ENCODE measurements at regions not wholly inside any gene's neighbourhood (a gene's known extent, or its start where the extent isn't known, plus 50 kb on each side); places are given as distances from the start of the nearest gene placed in this dataset.

GRCh38 chr1:232307296-232308017, 322.5 kb downstream of the SIPA1L2 start:
- DNase-seq: no peak
- Histone ChIP-seq H3K23ac (ENCODE audit: insufficient read length, low read depth, low read length) (no peak overlapping the region), H3K79me2 (ENCODE audit: insufficient read depth, low read length) (no peaks in the 10 kb centered on the region), H4K91ac (ENCODE audit: insufficient read length, low read depth, low read length) (no peak overlapping the region), H2BK15ac (ENCODE audit: low read depth, low read length) (no peak overlapping the region), H3K14ac (ENCODE audit: insufficient read depth, low read length) (no peak overlapping the region), H2BK12ac (ENCODE audit: insufficient read length, low read depth, low read length) (no peak overlapping the region), H2AK5ac (ENCODE audit: insufficient read length, low read length) (no peak overlapping the region), H2BK5ac (ENCODE audit: insufficient read length, low read length) (no peak overlapping the region), H2AFZ (ENCODE audit: low read length) (no peak overlapping the region), H3K9ac (ENCODE audit: extremely low read depth, insufficient read length, low read length) (no peak overlapping the region), H2BK20ac (ENCODE audit: low read depth, low read length, poor library complexity, severe bottlenecking) (no peak overlapping the region), H3K79me1 (ENCODE audit: insufficient read depth, low read depth, low read length, poor library complexity, severe bottlenecking) (no peaks in the 10 kb centered on the region), H3T11ph (ENCODE audit: low read length) (no peak overlapping the region), H3K4me2 (ENCODE audit: insufficient read depth, insufficient read length, low read length) (no peak overlapping the region), H2BK120ac (ENCODE audit: low read depth, low read length, poor library complexity, severe bottlenecking) (no peak overlapping the region), H3K23me2 (ENCODE audit: insufficient read length, low read depth, low read length, poor library complexity, severe bottlenecking) (no peaks in the 10 kb centered on the region), H3K18ac (ENCODE audit: insufficient read length, low read depth, low read length) (no peak overlapping the region), H4K5ac (ENCODE audit: insufficient read length, low read depth, low read length) (no peak overlapping the region), H4K8ac (replicated peaks; ENCODE audit: insufficient read length, low read depth, low read length) (no peak overlapping the region), H3K27ac (ENCODE audit: insufficient read length, low read depth, low read length) (no peak overlapping the region), H3K4me1 (ENCODE audit: insufficient read depth, low read length) (0 out of 2 replicates have a peak, but pooled peaks cover 2% of the 10 kb centered on the region), H3K4ac (ENCODE audit: low read depth, low read length) (no peak overlapping the region), H4K20me1 (ENCODE audit: control insufficient read depth, insufficient read depth, insufficient read length) (no peaks in the 10 kb centered on the region), H3K9me3 (ENCODE audit: control insufficient read depth, low read depth, low read length) (no peaks in the 10 kb centered on the region), H3K27me3 (ENCODE audit: insufficient read depth, low read length) (no peaks in the 10 kb centered on the region), H3K56ac (ENCODE audit: insufficient read length, low read depth, low read length) (no peak overlapping the region)
- no peak for TF ChIP-seq CTCF (conservative IDR thresholded peaks at IDR 0.05)
- peaks cover 0 to under 1% of the 10 kb centered on the region in 2 experiments; a peak in 2 of 5 replicates for H3K9me3 Mint-ChIP-seq
- no peak overlapping the region; a peak in 1 of 7 replicates for H3K27ac Mint-ChIP-seq
- peaks cover 4% of the 10 kb centered on the region for H3K27me3 Mint-ChIP-seq (ENCODE audit: low read depth)
- H3K4me3 Mint-ChIP-seq: no peak overlapping the region
- peaks cover 0 to 8% (median 5%) of the 10 kb centered on the region in 3 experiments; a peak in 3 of 7 replicates for H3K36me3 Mint-ChIP-seq (ENCODE audit: insufficient read depth in 1 of 3, low read depth in 3 of 3)
- no CpG with 5 or more reads among the region's 5 CpGs for WGBS (ENCODE audit: extremely low coverage, insufficient read length, low lambda C conversion rate)
- peaks cover 27 to 48% of the 10 kb centered on the region in 2 experiments for H3K4me1 Mint-ChIP-seq
